ENCODE measurements at regions not wholly inside any gene's neighbourhood (a gene's known extent, or its start where the extent isn't known, plus 50 kb on each side); places are given as distances from the start of the nearest gene placed in this dataset.

GRCh38 chr3:13208706-13209633 lies 135.7 kb upstream of the IQSEC1 start:
- no peak for DNase-seq (ENCODE audit: low read depth)

GRCh38 chr3:13207975-13208705 lies 134.9 kb upstream of the IQSEC1 start:
- no peak for DNase-seq (ENCODE audit: low read depth)

DNA sequence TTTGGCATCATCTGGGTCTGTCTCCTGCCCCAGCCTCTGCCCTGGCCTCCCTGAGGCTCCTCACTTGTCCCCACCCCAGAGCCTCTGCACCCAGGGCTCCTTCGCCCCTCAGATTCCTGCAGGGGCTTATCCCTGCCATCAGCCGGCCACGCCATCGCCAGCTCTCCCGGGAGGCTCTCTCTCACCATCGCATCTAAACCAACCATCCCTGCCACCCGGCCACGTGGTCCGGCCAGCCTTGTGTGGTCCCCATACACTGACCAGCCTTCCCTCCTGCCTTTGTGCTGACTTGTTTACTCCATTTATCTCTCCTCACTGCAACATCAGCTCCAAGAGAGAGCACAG lies 134.3 kb upstream of the IQSEC1 start:
- no peak for DNase-seq (ENCODE audit: low read depth)

DNA sequence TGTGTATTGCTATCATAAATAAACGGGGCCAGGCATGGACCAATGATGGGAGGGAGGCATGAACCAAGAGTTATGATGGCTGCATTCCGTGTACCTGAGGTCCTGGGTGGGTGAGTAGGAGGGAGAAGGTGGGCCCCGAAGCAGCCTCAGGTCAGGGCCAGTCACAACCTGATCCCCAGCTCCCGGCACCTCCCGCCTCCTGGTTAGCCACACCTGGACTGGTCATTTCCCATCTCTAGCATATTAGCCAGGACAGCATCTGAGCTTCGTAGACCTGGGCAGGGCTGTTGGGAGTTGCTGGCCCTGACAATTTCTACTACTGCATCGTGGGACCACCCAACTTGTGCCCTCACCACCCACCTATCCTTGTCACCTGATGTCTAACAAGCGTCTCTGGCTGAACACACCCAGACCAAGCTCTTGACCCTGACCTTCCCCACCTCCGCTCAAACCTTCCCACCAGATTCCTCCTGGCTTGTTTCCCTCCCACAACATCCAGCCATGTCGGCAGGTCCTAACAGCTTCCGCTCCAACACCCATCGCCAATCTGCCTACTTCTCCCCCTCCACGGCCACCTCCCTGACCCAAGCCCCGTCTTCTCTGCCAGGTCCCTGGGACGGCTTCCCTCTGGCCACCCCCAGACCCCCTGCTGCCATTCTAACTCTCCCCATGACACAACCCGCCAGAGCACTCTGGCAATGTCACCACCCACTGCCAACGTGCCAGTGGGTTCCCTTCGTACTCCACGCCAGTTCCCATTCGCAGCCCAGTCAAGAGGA lies 133.8 kb upstream of the IQSEC1 start:
- DNase-seq (ENCODE audit: low read depth) = no peak

- DNase-seq (ENCODE audit: low read depth) = no peak
Measured at GRCh38 chr3:13205567-13206143, 132.4 kb upstream of the IQSEC1 start.

DNA sequence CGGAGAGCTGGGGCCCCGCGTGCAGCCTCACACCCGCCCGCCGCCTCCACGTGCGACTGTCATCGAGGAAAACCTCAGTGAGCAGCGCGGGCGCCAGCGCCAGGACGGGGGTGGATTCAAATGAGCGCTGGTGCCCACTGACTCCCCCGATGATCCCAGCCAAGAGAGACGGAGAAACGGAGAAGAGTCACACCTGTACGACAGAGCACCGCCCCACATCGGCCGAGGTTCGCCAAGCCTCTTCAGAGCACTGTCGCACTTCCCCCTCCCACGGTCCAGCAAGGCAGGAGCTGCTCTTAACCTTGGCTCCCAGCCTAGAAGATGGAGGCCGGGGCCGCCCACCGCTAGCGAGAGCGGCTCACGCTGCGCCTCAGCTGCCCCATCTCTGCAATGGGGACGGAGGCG lies 130.9 kb upstream of the IQSEC1 start:
- no peak for DNase-seq (ENCODE audit: low read depth)

GRCh38 chr3:13203398-13204176 lies 130.4 kb upstream of the IQSEC1 start:
- DNase-seq (ENCODE audit: low read depth) = no peak

DNA sequence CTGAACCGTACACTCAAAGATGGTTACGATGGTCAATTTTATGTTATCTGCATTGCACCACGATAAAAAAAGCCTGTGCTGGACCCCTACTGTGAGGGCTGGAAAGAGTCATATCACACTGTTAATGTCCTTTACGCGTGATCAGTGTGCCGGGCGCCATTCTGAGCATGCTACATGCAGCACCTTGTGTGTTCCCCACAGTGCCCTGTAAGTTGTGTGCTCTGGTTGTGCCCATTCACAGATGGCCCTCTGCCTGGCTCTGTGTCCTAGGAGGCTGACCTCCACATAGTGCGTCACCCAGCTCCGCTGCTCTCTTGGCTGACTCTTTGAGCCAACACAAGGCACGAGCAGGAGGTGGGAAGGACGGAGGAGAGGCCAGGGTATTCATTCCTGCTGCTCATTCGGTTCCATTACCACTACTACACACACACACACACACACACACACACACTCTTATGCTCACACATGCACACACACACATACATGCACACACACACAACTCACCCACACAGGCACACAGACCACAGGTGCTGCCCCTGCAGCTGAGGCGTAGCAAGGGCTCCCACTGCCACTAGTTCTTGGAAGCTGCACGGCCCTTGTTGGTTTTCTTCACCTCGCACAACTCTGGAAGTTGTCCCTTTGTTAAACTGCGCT lies 129.6 kb upstream of the IQSEC1 start:
- no peak for DNase-seq (ENCODE audit: low read depth)

GRCh38 chr3:13201851-13202250 lies 128.6 kb upstream of the IQSEC1 start:
- no peak for DNase-seq (ENCODE audit: low read depth)

GRCh38 chr3:13200946-13201345 lies 127.7 kb upstream of the IQSEC1 start:
- no peak for DNase-seq (ENCODE audit: low read depth)

DNA sequence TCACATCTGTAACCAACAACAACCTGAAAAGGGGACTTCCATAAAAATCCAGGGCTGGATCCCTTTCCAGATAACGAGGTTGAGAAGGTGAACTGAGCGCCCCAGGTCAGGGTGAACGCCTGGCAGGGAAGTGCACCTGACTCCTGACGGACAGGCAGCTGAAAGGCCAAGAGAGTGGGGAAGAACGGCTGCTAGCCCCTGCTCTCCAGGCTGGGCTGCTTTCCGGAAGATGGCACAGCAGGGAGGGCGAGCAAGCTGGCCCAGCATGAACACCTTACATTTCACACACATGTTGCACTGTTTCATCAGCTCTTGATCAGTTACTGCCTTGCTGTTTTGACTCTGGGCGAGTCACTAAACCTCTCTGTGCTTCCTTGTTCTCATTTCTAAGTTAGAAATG lies 127.2 kb upstream of the IQSEC1 start:
- no peak for DNase-seq (ENCODE audit: low read depth)

- DNase-seq (ENCODE audit: low read depth) = no peak
Measured at GRCh38 chr3:13199899-13200451, 126.7 kb upstream of the IQSEC1 start.

DNA sequence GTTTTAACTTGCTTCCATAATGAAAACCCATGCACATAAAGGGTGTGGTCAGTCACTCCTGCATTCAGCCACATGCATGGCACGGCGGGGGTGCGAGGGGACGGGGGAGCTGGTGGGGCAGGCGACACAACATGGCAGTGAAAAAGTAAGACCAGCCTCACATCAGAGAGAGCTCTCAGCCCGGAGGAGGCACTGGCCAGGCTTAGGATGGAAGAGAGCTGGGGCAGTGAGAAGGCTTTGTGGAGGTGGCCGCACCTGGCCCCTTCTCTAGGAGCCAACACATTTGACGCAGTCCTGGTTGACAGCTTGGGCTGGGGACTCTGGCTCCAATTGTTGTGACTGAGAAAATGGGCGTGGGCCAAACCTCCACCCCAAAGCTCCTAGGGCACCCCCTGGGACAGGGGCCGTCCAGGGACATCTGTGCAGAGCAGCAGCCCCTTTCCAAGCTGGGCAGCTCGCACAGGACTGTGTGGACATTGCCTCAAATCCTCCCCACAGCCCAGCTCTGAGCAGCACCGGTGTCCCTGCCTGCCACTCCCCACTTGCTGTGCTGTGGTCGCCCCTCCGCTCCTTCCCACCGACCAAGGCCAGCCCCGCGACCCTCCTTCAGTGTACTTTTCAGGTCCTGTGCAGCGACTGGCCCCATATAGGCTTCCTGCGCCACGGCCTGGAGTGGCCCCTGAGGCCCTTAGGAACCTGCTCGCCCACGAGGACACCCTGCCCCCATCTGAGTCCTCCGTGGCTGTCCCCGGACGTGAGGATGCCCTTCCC lies 126.0 kb upstream of the IQSEC1 start:
- no peak for DNase-seq (ENCODE audit: low read depth)

DNA sequence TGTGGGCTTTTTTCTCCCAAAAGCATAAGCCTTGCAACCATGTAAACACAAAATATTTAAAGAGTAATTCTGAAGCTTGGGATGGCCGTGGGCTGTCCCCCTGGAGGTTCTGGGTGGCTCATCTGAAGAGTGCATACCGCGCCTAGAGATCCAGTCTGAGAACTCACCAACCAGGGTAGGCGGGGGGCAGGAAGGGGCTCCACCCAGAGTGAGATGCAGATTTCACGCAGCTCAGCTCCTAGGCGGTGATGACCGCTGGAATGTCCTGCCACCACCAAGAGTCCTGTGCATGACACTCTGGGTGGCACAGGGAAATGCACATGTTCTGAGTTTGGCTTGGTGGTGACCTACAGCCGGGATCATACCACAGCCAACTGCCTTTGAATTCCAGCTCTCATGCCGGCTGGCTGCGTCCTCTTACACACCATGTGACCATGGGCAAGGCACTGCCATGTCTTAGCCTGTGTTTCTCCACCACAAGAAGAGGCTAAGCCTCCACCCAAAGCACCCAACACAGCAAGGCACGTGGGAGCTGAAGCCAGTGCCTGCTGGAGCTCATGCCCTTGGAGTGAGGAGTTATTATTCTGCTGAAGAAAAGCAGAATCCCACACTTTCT lies 125.1 kb upstream of the IQSEC1 start:
- DNase-seq (ENCODE audit: low read depth) = no peak

DNA sequence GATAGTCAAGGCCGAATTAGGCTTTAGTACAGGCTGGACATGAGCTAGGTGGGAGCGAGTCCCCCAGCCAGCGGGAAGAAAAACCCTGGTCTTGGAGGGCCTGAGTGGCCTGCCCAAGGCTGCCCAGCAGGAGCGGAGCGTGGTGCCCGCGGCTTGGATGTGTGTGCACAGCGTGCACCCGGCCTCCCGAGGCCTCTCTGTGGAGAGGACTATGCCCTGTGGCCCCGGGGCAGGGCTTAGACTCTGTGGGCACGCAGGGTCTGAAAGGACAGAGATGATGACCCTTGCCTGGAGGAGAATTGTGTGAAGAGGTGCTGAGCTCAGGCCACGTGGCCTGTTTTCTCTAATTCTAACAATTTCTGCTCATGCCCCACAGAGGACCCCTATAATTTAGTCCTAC lies 124.6 kb upstream of the IQSEC1 start:
- no peak for DNase-seq (ENCODE audit: low read depth)

DNA sequence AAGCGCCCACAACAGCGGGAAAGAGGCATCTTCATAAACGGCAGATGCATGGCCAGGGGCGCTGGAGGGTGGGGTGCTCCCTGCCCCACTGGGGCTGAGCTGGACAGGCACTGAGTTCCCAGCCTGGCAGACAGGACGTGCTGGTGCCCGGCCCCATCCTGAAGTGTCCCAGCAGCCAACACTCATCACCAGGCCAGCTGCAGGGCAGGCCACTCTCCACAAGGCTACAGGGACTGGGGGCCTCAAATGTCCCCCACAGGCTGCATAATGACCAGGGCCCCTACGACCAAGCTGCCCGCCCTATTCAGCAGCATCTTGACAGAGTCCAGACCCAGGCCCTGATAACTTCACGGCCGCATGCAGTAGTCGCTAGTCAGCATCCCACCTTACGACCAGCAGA lies 124.1 kb upstream of the IQSEC1 start:
- DNase-seq (ENCODE audit: low read depth) = no peak

GRCh38 chr3:13195374-13195773 lies 122.1 kb upstream of the IQSEC1 start:
- DNase-seq (ENCODE audit: low read depth) = no peak

DNA sequence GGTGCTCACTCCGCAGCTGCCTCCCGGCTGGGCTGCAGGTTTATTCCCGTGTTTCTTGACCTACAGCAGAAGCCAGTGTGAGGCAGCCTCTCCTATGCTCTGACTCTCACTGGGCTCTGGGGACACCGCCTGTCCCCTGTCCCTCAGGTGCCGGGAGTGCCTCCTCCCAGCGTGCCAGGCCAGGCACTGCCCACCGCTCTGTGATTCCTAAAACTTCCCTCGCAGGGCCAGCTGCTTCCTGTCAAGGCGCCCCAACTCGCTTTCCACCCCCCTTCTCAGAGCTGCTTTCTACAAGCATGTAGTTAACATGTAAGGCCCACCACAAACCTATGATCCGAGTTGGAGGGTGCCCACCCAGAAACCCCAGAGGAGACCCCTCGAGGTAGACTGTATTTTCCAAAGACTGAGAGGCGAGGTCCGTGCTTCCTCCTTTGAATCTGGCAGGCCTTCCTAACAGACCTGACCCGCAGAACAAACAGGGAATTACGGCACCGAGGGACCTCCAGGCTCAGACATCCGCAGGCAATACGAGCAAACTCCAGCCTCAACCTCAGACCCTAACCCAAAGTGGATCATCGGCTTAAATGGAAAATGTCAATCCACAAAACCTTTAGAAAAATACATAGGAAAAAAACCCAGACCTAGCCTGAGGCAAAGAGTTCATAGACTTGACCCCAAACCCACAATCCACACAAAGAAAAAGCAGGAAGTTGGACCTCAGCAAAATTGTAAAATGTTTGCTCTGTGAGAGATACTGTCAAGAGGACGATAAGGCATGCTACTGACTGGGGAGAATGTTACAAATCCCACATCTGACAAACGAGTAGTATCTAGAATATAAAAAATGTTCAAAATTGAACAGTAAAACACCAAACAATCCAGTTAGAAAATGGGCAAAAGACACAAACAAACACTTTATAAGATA lies 121.3 kb upstream of the IQSEC1 start:
- DNase-seq (ENCODE audit: low read depth) = no peak

Measured in CMK (cell line).